ENCODE measurements at regions not wholly inside any gene's neighbourhood (a gene's known extent, or its start where the extent isn't known, plus 50 kb on each side); places are given as distances from the start of the nearest gene placed in this dataset.

DNA sequence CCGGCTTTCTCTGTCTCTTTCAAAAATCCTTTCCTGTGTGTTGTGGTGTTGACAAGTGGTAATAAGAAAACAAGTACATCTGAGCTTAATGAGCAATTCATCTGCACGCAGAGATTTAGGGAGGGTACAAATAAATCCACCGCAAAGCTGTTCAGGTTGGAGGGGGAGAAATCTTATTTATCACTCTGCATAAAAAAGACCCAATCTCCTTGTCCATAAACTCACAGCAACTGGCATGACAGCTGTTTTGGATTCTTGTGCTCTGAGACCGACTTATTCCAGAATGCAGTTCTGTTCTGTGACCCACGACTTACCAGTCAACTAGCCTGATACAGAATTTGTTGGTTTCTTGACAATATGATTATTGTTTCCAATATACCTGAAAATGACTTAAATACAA, 380.1 kb downstream of the SOX11 start:
- Mint-ChIP-seq H3K36me3 (ENCODE audit: low read depth) (no peaks in the 10 kb centered on the region), H3K27ac (peak overlapping the region; percentile 99), H3K9me3 (no peaks in the 10 kb centered on the region), H3K4me3 (peak overlapping the region; percentile 46), H3K27me3 (ENCODE audit: low read depth, poor library complexity) (no peaks in the 10 kb centered on the region), H3K4me1 (peaks cover 87% of the 10 kb centered on the region)
- no peak for DNase-seq
- TF ChIP-seq, protein P1, sequence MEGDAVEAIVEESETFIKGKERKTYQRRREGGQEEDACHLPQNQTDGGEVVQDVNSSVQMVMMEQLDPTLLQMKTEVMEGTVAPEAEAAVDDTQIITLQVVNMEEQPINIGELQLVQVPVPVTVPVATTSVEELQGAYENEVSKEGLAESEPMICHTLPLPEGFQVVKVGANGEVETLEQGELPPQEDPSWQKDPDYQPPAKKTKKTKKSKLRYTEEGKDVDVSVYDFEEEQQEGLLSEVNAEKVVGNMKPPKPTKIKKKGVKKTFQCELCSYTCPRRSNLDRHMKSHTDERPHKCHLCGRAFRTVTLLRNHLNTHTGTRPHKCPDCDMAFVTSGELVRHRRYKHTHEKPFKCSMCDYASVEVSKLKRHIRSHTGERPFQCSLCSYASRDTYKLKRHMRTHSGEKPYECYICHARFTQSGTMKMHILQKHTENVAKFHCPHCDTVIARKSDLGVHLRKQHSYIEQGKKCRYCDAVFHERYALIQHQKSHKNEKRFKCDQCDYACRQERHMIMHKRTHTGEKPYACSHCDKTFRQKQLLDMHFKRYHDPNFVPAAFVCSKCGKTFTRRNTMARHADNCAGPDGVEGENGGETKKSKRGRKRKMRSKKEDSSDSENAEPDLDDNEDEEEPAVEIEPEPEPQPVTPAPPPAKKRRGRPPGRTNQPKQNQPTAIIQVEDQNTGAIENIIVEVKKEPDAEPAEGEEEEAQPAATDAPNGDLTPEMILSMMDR (IDR thresholded peaks at IDR 0.05), result no peak

DNA sequence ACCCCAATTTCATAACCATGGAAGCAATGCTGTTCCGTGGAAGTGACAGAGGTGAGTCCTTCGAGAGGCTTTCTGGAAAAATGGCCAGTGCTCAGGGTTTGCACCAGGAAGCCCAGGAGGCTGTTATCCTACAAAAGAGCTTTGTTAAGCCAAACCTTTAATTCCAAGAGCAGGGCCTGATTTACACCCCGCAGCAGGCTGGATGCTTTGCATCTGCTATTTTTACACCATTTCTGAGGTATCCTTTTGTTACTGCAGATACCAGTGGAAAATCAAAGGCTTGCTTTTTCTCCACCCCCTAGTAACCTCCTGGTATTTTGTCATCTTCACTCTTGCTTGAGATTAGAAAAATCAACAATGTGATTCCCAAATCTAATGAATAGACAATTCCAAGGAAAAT, 380.6 kb downstream of the SOX11 start:
- Mint-ChIP-seq H3K4me3 (peak overlapping the region; percentile 47), H3K27ac (peak overlapping the region; percentile 99)

DNA sequence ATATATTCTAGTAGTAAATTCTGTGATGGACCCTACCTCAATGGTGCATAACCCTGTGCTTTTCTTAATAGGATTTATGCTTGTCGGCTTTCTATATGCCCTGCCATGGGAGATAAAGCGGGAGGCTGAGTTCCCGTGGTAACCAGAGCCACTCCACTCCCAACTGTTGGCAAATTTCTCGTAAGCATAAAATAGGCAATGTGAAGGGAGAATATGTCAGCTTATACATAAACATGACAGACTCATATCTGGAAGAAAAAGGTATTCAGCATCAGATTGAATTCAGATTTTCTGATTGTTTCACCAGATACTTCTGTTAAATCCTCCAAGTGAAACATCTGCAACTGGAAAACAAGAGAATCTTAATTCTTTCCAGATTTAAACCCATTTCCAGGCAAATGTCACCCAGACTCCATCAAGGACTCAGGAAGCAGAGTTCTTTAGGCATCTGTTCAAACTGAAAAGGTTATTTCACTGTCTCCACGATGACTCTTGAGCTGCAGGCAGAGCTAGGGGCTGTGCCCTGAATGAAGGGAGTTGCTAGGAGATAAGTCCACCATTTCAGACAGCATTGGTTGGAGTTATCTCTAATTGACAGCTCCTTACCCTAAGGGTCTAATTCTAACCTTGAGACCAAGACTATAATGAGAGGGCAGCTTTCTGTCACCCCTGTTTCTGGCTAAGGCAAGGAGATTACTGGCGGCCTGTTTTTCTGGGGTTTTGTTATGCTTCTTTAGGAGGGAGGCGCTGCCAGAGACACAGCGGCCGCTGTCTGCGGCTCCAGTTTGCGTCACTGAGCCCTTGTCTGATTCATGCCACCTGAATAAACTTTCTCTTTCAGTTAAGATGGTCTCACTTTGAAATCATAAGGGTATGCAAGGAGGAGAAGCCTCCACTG, 381.3 kb downstream of the SOX11 start:
- Mint-ChIP-seq H3K4me3 (peak overlapping the region; percentile 74), H3K9me3 (no peaks in the 10 kb centered on the region), H3K27ac (peak overlapping the region; percentile 99), H3K27me3 (ENCODE audit: low read depth, poor library complexity) (no peaks in the 10 kb centered on the region), H3K4me1 (peaks cover 87% of the 10 kb centered on the region), H3K36me3 (ENCODE audit: low read depth) (no peaks in the 10 kb centered on the region)
- TF ChIP-seq, protein P1 (IDR thresholded peaks at IDR 0.05), result no peak
- DNase-seq, result peak; percentile 17

More for the DNA sequence above, 380.6 kb downstream of the SOX11 start:
- no peak for DNase-seq
- Mint-ChIP-seq H3K36me3 (ENCODE audit: low read depth) (no peaks in the 10 kb centered on the region), H3K27me3 (ENCODE audit: low read depth, poor library complexity) (no peaks in the 10 kb centered on the region), H3K4me1 (peaks cover 87% of the 10 kb centered on the region), H3K9me3 (no peaks in the 10 kb centered on the region)
- TF ChIP-seq, protein P1 (IDR thresholded peaks at IDR 0.05), result no peak

DNA sequence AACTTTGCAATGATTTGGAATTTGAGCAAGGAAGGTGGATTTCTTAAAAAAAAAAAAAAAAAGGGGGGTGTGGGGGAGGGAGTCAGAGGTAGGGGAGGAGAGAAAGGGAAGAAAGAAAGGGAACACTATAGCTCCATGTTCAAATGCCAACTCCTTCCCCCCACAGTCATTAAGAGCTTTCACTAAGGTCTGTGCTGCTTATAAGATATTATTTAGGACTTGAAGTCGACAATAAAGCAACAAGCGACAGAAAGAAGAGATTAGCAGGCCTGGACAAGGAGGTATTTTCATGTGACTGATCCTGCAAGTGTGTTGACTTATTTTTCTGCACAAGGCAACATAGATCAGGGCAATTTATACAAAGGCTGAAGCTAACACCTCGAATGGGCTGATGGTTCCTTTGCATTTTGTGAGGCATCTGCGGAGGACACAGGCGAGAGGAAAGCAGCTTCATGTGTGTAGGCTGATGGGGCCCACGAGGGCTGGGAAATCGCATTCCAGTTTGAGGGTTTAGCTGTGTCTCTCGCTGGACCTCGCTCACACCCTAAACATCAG, 382.0 kb downstream of the SOX11 start:
- peak overlapping the region; percentile 74 for H3K4me3 Mint-ChIP-seq
- H3K36me3 Mint-ChIP-seq (ENCODE audit: low read depth), result no peaks in the 10 kb centered on the region
- TF ChIP-seq, protein P1 (IDR thresholded peaks at IDR 0.05), result no peak
- H3K27ac Mint-ChIP-seq, result peak overlapping the region; percentile 99
- no peaks in the 10 kb centered on the region for H3K27me3 Mint-ChIP-seq (ENCODE audit: low read depth, poor library complexity)
- peaks cover 82% of the 10 kb centered on the region for H3K4me1 Mint-ChIP-seq
- H3K9me3 Mint-ChIP-seq, result no peaks in the 10 kb centered on the region
- DNase-seq, result no peak

DNA sequence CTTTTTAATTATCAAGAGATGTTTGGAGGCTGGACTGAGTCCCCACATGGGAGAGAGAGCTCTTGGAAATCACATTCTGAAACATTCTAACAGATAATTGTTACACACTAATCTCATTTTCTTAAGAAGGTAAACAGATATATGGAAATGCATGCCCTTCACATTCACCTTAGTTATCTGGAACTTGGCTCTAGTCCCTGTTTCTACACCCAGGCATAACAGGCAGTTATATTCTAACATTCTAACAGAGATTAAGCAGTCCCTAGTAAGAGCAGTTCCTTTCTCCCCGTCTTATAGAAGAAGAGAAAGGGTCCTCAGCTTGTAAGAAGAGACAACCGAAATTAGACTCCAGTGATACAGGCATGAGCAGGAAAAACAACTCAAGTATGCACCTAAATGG, 385.4 kb downstream of the SOX11 start:
- no peak for DNase-seq
- no peak overlapping the region for H3K4me3 Mint-ChIP-seq
- no peak overlapping the region for H3K27ac Mint-ChIP-seq
- H3K27me3 Mint-ChIP-seq (ENCODE audit: low read depth, poor library complexity), result peaks cover 4% of the 10 kb centered on the region
- no peaks in the 10 kb centered on the region for H3K9me3 Mint-ChIP-seq
- H3K36me3 Mint-ChIP-seq (ENCODE audit: low read depth), result no peaks in the 10 kb centered on the region
- TF ChIP-seq, protein P1 (IDR thresholded peaks at IDR 0.05), result no peak
- peaks cover 60% of the 10 kb centered on the region for H3K4me1 Mint-ChIP-seq
